HG02981 (cell line): ENCODE measurements at regions not wholly inside any gene's neighbourhood (a gene's known extent, or its start where the extent isn't known, plus 50 kb on each side); places are given as distances from the start of the nearest gene placed in this dataset.
"Not testable (repeated sequence)": the region's sequence is repeated elsewhere in the genome, so short reads cannot be mapped to it uniquely, and the experiment has no call there.

ENCODE experiments used
- ATAC-seq: cut with Tn5 transposase; IDR thresholded peaks from one replicate; pipeline ENCODE4 v1.9.1; 2021; ENCODE audit warnings: mild to moderate bottlenecking, moderate library complexity; ENCODE audit not compliant: unreplicated experiment

- ATAC-seq, result no peak
These were observed 279.2 kb downstream of the ALG10 start for GRCh38 chr12:34301251-34302130.

DNA sequence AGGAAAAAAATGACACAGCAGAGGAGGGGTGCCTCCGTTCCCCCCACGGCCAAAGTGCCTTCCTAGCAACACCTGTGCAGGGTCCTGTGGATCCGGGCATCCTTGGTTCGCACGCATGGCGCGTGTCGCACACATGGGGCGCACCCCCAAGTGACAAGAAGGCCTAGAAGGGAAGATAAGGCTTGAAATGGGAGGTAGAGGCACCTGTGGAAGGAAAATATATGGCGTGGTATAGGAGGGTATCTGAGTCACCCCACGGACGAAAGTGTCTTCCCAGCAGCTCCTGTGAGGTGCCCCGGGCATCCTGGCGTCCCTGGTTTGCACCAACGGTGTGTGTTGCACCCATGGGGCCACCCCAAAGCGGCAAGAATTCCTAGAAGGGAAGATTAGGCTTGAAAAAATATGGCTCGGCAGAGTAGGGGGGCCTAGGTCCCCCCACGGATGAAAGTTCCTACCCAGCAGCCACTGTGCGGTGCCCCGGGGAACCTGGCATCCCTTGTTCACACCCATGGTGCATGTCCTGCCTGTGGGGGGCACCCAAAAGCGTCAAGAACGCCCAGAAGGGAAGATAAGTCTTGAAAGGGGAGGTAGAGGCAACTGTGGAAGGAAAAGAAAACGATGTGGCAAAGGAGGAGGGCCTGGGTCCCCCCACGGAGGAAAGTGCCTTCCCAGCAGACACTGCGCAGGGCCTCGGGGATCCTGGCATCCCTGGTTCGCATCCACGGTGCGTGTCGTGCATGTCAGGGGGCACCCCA, 280.0 kb downstream of the ALG10 start:
- no peak for ATAC-seq

GRCh38 chr12:34303091-34303870, 281.0 kb downstream of the ALG10 start:
- ATAC-seq, result no peak

DNA sequence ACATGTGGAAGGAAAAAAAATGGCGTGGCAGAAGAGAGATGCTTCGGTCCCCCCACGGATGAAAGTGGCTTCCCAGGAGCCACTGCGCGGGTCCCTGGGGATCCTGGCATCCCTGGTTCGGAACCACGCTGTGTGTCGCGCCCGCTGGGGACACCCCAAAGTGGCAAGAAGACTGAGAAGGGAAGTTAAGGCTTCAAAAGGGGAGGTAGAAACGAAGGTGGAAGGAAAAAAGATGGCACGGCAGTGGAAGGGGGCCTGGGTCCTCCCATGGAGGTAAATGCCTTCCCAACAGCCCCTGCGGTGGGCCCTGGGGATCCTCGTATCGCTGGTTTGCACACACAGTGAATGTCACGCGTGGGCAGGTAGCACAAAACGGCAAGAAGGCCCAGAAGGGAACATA, 281.7 kb downstream of the ALG10 start:
- no peak for ATAC-seq

DNA sequence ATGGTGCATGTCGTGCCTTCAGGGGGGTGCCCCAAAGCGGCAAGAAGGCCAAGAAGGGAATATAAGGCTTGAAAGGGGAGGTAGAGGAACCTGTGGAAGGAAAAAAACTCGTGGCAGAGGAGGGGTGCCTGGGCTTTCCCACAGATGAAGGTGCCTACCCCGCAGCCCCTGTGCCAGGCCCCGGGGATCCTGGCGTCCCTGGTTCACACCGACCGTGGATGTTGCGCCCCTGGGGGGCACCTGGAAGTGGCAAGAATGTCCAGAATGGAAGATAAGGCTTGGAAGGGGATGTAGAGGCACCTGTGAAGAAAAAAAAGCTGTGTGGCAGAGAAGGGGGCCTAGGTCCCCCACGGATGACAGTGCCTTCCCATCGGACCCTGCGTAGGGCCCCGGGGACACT, 282.2 kb downstream of the ALG10 start:
- no peak for ATAC-seq

DNA sequence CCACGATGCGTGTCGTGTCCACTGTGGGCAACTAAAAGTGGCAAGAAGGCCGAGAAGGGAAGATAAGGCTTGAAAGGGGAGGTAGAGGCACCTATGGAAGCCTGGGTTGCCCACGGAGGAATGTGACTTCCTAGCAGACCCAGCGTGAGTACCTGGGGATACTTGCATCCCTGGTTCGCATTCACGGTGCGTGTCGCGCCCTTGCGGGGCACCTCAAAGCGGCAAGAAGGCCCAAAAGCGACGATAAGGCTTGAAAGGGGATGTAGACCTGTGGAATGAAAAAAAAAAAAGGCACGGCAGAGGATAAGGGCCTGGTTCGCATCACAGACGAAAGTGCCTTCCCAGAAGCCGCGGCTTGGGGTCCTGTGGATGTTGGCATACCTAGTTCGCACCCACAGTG, 282.9 kb downstream of the ALG10 start:
- ATAC-seq, result no peak

GRCh38 chr12:34306133-34306830, 284.0 kb downstream of the ALG10 start:
- no peak for ATAC-seq

DNA sequence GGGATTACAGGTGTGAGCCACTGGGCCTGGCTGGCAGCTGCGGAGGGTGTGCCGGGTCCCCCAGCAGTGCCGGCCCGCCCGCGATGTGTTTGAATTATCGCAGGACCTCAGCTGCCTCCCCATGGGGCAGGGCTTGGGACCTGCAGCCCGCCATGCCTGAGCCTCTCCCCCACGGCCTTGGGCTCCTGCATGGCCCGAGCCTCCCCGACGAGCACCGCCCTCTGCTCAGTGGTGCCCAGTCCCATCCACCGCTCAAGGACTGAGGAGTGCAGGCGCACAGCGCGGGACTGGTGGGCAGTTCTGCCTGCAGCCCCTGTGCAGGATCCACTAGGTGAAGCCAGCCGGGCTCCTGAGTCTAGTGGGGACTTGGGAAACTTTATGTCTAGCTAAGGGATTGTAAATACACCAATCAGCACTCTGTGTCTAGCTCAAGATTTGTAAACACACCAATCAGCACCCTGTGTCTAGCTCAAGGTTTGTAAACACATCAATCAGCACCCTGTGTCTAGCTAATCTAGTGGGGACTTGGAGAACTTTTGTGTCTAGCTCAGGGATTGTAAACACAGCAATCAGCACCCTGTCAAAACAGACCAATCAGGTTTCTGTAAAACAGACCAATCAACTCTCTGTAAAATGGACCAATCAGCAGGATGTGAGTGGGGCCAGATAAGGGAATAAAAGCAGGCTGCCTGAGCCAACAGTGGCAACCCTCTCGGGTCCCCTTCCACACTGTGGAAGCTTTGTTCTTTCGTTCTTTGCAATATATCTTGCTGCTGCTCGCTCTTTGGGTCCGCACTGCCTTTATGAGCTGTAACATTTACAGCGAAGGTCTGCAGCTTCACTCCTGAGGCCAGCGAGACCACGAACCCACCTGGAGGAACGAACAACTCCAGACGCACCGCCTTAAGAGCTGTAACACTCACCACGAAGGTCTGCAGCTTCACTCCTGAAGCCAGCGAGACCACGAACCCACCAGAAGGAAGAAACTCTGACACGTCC, 287.8 kb downstream of the ALG10 start:
- not testable (repeated sequence) for ATAC-seq

- no peak for ATAC-seq
These were observed 289.0 kb downstream of the ALG10 start for GRCh38 chr12:34311337-34311736.

DNA sequence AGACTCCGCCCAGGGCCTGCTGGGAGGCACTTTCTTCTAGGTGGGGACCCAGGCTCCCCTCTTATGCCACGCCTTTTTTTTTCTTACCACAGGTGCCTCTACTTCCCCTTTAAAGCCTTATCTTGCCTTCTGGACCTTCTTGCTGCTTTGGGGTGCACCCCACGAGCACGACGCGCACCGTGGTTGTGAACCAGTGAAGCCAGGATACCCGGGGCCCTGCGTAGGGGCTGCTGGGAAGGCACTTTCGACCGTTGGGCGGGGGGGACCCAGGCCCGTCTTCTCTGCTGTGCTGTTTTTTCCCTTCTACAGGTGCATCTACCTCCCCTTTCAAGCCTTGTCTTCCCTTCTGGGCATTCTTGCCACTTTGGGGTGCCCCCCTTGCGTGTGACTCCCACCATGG, 305.4 kb downstream of the ALG10 start:
- no peak for ATAC-seq

- no peak for ATAC-seq
These were observed 311.0 kb downstream of the ALG10 start for GRCh38 chr12:34333337-34333736.

DNA sequence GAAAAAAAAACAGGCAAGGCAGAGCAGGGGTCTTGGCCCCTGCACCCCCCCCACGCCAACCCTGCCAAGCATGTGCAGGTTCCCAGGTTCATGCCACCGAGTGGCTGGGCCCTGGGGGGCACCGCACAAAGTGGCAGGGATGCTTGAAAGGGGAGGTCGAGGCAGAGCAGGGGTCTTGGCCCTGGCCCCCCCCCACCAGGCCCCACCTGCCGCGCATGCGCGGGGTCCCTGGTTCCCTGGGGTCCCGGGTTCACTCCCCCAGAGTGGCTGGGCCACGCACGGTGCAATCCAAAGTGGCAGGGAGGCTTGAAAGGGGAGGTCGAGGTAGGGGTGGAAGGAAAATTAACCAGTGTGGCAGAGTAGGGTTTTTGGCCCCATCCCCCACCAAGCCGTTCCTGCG, 312.2 kb downstream of the ALG10 start:
- ATAC-seq, result no peak

GRCh38 chr12:34334953-34335743, 312.9 kb downstream of the ALG10 start:
- no peak for ATAC-seq

DNA sequence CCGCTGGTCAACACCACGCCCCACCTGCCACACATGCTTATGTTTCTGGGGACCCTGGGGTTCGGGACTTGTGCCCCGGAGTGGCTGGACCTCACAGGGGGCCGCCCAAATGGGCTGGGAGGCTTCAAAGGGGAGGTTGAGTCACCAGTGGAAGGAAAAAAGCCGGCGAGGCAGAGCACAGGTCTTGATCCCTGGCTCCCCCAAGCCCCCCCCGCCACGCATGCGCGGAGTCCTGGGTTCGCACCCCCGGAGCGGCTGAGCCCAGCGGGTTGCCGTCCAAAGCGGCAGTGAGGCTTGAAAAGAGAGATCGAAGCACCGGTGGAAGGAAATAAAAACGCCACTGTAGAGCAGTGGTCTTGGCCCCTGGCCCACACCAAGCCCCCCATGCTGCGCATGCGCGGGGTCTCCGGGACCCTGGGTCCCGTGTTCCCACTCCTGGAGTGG, 313.5 kb downstream of the ALG10 start:
- ATAC-seq, result no peak

DNA sequence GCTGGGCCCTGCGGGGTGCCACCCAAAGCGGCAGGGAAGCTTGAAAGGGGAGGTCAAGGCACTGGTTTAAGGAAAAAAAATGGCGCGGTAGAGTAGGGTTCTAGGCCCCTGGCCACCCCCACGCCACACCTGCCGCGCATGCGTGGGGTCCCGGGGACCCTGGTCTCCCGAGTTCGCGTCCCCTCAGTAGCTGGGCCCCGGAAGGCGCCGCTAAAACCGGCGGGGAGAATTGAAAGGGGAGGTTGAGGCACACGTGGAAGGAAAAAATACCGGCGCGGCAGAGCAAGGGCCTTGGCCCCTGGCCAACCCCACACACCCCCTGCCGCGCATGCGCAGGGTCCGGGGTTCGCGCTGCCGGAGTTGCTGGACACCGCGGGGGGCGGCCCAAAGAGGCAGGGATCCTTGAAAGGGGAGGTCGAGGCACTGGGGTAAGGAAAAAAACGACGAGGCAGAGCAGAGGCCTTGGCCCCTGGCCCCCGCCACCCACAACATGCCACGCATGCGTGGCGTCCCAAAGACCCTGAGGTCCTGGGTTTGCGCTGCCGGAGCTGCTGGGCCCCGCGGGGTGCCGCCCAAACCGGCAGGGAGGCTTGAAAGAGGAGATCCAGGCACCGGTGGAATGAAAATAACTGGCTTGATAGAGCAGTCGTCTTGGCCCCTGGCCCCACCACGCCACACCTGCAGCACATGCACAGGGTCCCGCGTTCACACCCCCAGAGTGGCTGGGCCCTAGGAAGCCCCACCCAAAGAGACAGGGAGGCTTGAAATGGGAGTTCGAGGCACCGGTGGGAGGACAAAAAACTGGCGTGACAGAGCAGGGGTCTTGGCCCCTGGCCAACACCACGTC, 314.5 kb downstream of the ALG10 start:
- ATAC-seq, result no peak

GRCh38 chr12:34338751-34339150, 316.5 kb downstream of the ALG10 start:
- no peak for ATAC-seq

DNA sequence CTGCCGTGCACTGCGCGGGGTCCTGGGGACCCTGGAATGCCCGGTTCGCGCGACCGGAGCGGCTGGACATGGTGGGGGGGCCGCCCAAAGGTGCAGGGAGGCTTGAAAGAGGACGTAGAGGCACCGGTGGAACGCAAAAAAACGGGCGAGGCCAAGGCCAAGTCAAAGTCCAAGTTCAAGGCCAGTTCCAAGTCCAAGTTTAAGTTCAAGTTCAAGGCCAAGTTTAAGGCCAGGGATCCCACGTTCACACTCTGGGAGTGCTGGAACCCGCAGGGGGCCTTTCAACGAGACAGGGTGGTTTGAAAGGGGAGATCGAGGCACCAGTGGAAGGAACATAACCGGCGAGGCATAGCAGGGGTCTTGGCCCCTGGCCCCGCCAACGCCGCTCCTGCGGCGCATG, 317.6 kb downstream of the ALG10 start:
- no peak for ATAC-seq
